ENCODE measurements at regions not wholly inside any gene's neighbourhood (a gene's known extent, or its start where the extent isn't known, plus 50 kb on each side); places are given as distances from the start of the nearest gene placed in this dataset.
"Not testable (repeated sequence)": the region's sequence is repeated elsewhere in the genome, so short reads cannot be mapped to it uniquely, and the experiment has no call there.

DNA sequence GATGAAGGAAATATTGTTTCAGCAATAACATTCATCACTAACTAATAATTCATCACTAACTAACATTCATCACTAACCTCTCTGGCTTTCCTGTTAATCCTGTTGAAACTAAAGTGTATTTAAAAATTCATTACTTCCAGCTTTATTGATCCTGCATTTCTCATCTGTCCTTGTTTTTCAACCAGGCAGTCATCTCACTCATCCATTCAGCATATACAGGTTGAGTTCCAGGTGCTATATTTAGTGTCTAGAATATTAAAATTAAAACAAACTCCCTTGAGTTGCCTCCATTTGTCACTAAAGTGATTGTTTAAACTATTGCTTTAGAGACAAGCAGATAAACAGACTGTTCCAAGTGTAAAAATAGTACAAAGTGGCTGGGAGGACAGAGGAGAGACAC is 58.1 kb downstream of the ATXN7L3B start:
- TF ChIP-seq, protein P1, sequence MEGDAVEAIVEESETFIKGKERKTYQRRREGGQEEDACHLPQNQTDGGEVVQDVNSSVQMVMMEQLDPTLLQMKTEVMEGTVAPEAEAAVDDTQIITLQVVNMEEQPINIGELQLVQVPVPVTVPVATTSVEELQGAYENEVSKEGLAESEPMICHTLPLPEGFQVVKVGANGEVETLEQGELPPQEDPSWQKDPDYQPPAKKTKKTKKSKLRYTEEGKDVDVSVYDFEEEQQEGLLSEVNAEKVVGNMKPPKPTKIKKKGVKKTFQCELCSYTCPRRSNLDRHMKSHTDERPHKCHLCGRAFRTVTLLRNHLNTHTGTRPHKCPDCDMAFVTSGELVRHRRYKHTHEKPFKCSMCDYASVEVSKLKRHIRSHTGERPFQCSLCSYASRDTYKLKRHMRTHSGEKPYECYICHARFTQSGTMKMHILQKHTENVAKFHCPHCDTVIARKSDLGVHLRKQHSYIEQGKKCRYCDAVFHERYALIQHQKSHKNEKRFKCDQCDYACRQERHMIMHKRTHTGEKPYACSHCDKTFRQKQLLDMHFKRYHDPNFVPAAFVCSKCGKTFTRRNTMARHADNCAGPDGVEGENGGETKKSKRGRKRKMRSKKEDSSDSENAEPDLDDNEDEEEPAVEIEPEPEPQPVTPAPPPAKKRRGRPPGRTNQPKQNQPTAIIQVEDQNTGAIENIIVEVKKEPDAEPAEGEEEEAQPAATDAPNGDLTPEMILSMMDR (IDR thresholded peaks at IDR 0.05): no peak
- no peak for TF ChIP-seq POLR2A (IDR thresholded peaks at IDR 0.05)

DNA sequence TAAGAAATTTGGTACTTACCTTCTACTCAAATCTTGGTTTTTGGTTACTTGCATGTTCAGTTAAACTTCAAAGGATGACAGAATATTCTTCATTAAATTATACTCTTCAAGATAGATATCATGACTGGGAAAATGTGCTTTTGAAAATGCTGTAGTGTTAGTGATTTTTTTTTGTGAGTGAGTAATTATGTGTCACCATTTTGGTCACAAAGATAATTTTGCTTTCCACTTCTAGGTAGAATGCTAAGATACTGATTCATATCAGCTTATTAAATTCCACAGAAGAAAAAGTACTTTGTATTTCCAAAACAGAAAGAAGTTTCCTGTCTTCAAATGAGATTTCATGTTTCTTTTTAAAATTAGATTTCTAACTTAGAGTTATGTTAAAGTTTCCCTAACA is 61.2 kb downstream of the ATXN7L3B start:
- no peaks in the 10 kb centered on the region for H3K36me3 ChIP-seq
- TF ChIP-seq, protein P1 (IDR thresholded peaks at IDR 0.05): no peak
- no peak for TF ChIP-seq POLR2A (IDR thresholded peaks at IDR 0.05)
- intact Hi-C loops (cut with DNase I; ENCODE audit: low total_unique reads): no loop called here
- H3K27ac ChIP-seq: no peak overlapping the region
- H3K9me3 ChIP-seq: no peaks in the 10 kb centered on the region
- DNase-seq: no peak
- no peaks in the 10 kb centered on the region for H3K4me1 ChIP-seq
- H3K4me3 ChIP-seq: no peak overlapping the region
- H3K27me3 ChIP-seq: no peaks in the 10 kb centered on the region

More for the DNA sequence above, 58.1 kb downstream of the ATXN7L3B start:
- DNase-seq: no peak
- intact Hi-C loops (cut with DNase I; ENCODE audit: low total_unique reads): no loop called here
- no peak overlapping the region for H3K4me3 ChIP-seq
- H3K27ac ChIP-seq: no peak overlapping the region
- H3K4me1 ChIP-seq: no peaks in the 10 kb centered on the region
- H3K27me3 ChIP-seq: no peaks in the 10 kb centered on the region
- H3K36me3 ChIP-seq: no peaks in the 10 kb centered on the region
- H3K9me3 ChIP-seq: no peaks in the 10 kb centered on the region

DNA sequence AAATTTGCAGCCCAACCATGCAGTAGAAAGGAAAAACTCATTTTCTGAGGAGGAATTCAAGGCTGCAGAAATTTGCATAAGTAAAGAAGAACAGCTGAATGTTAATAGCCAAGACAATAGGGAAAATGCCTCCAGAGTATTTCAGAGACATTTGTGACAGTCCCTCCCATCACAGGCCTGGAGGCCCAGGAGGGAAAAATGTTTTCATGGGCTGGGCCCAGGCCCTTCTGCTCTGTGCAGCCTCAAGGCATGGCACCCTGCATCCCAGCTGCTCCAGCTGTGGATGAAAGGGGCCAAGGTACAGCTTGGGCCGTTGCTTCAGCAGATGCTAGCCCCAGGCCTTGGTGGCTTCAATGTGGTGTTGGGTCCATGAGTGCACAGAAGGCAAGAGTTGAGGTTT is 62.3 kb downstream of the ATXN7L3B start:
- no peaks in the 10 kb centered on the region for H3K4me1 ChIP-seq
- no peak overlapping the region for H3K4me3 ChIP-seq
- no peak for TF ChIP-seq POLR2A (IDR thresholded peaks at IDR 0.05)
- TF ChIP-seq, protein P1 (IDR thresholded peaks at IDR 0.05): no peak
- intact Hi-C loops (cut with DNase I; ENCODE audit: low total_unique reads): no loop called here
- H3K36me3 ChIP-seq: no peaks in the 10 kb centered on the region
- no peak overlapping the region for H3K27ac ChIP-seq
- no peaks in the 10 kb centered on the region for H3K27me3 ChIP-seq
- no peak for DNase-seq
- H3K9me3 ChIP-seq: no peaks in the 10 kb centered on the region

DNA sequence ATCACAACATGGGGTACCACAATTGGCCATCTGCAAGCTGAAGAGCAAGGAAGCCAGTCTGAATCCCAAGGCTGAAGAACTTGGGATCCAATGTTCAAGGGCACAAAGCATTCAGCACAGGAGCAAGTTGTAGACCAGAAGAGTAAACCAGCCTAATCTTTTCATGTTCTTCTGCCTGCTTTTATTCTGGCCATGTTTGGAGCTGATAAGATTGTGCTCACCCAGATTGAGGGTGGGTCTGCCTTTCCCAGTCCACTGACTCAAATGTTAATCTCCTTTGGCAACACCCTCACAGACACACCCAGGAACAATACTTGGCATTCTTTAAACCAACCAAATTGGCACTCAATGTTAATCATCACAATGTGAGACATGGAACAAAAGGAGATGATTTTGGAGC is 63.2 kb downstream of the ATXN7L3B start:
- DNase-seq; H3K27ac ChIP-seq; H3K27me3 ChIP-seq; H3K4me1 ChIP-seq; intact Hi-C loops (cut with DNase I; ENCODE audit: low total_unique reads); H3K4me3 ChIP-seq; H3K9me3 ChIP-seq; H3K36me3 ChIP-seq: not testable (repeated sequence)

DNA sequence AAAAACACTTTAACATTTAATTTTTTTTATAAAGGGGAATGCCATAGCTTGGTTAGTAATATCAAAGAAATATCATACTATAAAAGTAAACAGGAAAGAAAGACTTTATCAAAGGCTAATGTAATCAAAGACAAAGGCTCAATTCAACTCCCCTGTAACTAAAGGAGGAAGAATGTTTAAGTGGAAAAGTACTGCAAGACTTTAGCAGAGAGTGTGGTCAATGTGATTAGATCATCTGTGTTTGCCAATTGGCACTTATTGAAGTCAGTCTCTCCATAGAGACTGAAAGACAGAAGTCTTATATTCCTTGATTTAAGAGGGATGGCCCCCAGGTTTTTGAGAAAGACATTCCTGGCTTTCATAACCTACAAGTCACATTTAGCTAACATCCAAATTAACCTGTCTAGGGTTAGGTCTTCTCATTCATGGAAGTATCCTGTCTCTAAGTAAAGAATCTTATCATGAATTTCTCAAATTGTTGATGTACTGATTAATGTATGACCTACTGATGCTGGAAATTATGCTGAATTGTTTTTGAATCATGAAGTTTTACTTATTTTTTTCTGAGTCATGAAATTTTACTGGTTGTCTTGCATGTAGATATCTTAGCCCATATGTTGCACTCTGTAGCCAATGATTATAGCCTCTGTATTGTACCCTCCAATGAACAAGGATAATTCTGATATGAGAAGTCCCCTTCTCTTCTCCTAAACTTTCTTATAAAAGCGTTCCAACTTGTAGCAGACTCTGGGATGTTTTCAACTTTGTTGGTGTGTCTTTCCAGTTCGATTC is 65.4 kb downstream of the ATXN7L3B start:
- DNase-seq: no peak
- H3K27me3 ChIP-seq: no peaks in the 10 kb centered on the region
- intact Hi-C loops (cut with DNase I; ENCODE audit: low total_unique reads): no loop called here
- H3K9me3 ChIP-seq: no peaks in the 10 kb centered on the region
- no peak overlapping the region for H3K4me3 ChIP-seq
- no peak for TF ChIP-seq POLR2A (IDR thresholded peaks at IDR 0.05)
- TF ChIP-seq, protein P1 (IDR thresholded peaks at IDR 0.05): no peak
- H3K27ac ChIP-seq: no peak overlapping the region
- no peaks in the 10 kb centered on the region for H3K36me3 ChIP-seq
- no peaks in the 10 kb centered on the region for H3K4me1 ChIP-seq
